Stimulated activated CD8-positive, alpha-beta memory T cell treated with anti-CD3 and anti-CD28 coated beads, Interleukin-4, amount 100 ng/mL, for 4 hours (primary cell): ENCODE measurements at regions not wholly inside any gene's neighbourhood (a gene's known extent, or its start where the extent isn't known, plus 50 kb on each side); places are given as distances from the start of the nearest gene placed in this dataset.

Source experiments
- DNase-seq, 2 donors: peaks; one replicate each; pipeline ENCODE4 v3.0.0-alpha.2; 2020; ENCODE audit warnings: low read depth in 2 of 2, low spot score in 1 of 2

DNA sequence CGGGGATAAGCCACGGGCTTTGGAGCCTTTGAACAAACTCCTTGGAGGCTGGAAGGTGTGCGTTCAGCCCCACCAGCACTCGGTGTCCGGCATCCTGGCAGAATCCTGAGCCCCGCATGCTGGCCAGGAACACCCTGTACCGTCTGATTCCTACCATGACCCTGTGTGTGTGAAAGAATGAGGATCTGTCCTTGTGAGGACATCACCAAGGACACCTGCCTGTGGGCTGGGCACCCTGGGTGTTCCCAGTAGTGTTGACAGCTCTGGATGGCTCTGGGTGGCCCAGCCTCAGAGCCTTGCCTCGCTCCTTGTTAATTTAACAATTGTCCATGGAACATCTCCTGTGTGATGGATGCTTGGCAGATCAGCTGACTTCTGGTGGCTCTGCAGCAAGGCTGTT lies 234.3 kb downstream of the QKI start:
- no peak for DNase-seq

DNA sequence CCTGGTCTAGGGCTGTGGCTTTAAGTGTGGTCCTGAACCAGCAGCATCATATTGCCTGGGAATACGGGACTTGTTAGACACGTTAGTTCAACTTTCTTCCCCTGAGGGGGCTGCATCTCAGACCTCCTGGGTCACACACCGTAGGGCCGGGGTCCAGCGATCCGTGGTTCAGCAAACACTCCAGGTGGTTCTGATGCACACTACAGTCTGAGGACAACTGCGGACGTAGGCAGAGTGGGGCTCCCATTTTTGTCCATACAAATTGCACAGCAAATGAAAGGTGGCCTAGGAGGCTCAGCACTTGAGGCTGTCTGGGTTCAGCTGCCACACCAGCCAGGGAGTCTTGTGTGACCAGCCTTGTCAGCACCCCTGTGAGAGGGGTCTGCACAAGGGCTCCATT lies 233.1 kb downstream of the QKI start:
- no peak for DNase-seq

- no peak for DNase-seq
These were observed 232.3 kb downstream of the QKI start for GRCh38 chr6:163646866-163647265.

- DNase-seq = no peak
These were observed 231.6 kb downstream of the QKI start for GRCh38 chr6:163646133-163646532.

- no peak for DNase-seq
These were observed 231.0 kb downstream of the QKI start for GRCh38 chr6:163645560-163645959.

DNA sequence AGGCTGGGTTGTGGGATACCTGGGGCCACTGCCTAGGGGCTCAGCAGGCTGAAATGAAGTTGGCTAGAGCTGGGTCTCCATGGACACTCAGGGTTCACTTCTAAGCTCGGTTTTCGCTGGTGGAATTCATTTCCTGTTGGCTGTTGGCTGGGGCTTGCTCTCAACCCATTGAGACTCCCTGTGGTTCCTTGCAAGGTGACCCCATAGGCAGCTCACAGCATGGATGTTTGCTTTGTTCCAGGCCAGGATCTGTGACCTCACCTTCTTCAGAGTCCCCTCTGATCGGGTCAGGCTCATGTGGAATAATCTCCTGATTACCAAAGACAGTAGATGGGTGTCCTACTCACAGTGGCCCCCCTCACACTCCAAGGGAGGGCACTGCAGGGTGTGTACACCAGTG lies 229.3 kb downstream of the QKI start:
- DNase-seq = no peak

DNA sequence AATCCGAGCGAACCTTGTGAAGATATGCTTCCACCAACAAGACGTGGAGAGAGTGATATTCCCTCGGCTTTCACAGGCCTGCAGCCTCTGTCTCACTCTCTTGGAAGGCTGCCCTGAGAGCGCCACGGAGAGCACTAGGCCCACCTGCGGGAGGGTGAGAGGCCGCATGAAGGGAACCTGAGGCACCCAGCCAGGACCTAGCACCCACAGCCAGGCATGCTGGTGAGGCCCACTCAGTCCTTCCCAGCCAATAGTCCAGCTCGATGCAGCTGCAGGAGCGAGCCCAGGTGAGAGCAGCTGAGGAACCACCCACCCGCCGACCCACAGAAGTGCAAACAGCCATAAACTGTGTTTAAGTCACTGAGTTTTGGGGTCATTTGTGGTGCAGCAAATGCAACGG lies 227.2 kb downstream of the QKI start:
- no peak for DNase-seq

DNA sequence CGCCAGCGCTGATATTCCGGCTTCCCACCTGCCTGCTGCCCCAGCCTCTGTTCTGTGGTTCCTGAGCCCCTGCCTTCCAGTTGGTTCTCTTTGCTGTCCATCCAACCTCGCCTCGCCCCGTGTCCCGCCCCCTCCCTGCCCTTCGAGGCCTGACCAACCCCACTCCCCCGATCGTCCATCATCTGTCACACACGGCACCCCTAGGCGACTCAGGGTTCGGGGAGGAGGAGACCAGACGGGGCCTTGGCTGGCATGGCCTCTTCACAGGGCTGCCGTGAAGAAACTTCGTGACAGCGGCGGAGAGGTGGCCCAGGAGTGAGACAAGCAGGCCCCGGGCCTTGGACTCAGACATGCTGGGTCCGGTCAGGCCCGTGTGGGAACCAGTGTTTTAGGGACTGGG lies 226.1 kb downstream of the QKI start:
- DNase-seq = no peak

DNA sequence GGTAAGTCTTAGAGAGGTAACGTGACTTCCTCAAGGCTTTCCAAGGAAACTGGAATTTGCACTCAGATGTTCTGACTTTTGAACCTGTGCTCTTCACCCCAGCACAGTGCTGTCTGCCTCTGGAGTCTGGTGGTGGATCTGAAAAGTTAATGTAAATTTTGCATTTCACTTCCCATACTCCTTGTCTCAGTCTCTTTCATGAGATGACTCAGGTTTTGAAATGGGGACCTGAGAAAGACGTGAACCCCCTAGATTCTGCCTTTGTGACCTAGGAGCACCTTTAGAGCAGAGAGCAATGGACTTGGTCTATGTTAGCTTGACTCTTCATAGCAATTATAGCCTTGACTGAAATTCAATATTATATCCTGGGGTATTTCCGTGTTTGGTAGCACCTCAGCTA lies 223.0 kb downstream of the QKI start:
- no peak for DNase-seq

DNA sequence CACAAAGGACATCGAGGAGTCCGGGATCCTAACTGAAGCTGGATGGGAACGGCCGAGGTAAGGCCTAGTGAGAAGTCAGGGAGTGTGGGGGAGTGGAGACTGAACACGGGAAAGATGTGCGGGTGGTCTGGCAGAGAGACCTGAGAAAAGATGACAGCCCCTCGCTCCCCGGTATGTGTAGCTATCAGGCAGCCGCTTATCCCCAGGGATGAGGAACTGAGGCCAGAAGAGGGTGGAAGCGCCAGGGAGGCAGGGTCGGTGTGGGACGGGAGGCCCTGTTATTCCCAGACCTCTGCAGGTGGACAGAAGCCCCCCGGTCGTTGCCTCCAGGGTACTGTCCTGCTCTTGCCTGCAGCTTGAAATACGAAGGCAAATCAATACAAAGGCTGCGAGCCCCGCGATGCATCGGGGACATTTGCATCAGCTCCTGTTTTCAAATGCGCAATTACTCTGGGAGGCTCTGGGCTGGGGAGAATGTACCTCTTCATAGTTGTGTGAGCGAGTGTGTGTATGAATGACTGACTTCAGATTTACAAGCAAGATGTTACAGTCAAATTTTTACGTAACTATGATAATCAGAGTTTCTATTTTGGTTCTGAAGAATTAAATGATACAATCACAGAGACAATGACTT lies 221.3 kb downstream of the QKI start:
- no peak for DNase-seq

GRCh38 chr6:163635315-163635714 lies 220.8 kb downstream of the QKI start:
- DNase-seq = no peak

DNA sequence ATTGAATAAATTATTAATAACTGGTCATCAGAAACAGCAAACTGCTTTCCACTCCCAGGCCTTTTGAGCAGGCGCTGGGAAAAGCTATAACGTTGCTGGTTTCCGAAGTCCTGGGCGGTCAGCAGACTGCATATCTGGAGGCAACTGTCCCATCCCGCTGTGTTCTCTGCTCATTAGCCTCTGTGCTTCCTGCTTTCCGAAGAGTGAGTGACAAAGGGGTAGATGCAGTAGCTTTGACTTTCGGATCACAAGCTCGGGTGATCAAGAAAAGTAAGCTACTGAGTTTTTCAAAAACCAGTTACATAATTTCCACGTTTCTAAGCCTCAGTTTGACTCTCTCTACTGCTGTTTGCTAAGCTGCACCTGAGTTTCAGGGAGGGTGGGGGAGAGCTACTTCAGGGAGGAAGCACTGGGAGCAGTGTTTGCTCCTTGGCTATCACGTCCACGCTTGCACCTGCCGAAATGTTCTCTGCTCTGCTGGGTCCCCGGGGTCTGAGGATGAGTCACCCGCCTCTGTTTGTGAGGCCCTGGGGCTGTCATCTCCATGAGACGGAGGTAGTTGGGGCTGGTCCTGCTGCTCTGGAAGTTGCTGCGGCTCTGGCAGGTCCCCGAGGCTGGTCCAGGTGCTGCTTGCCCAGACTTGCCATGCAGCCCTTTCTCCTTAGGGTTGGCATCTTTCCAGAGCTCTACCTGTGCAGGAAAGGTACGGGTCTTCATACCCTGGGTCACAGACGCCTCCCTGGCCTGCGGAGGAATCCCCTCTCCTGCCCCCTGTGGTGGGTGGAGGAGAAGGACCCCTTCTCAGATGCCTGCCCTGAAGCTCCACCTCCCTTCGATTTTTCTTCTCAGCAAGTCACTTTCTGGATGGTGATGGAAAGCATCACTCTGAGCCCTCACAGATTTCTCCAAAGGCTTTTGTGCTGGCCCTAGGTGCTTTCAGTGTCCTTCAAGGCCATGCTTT lies 220.0 kb downstream of the QKI start:
- DNase-seq = no peak

DNA sequence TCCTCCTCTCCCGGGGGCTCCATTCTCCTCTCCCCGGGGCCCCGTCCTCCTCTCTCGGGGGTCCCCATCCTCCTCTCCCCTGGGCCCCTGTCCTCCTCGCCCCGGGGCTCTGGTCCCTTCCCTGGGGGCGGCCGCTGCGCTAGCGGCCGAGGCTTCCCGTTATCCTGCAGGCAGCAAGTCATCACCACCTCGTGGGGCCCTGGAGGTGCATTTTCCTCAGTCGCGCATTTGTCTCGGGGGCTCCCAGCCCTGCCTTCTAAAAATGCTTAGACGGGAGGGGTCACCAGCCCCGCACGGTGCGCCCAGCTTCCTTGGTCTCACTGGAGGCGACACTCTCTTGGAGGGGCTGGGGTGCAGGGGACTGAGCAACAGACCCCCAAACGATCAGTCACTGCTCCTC lies 216.5 kb downstream of the QKI start:
- DNase-seq = no peak

DNA sequence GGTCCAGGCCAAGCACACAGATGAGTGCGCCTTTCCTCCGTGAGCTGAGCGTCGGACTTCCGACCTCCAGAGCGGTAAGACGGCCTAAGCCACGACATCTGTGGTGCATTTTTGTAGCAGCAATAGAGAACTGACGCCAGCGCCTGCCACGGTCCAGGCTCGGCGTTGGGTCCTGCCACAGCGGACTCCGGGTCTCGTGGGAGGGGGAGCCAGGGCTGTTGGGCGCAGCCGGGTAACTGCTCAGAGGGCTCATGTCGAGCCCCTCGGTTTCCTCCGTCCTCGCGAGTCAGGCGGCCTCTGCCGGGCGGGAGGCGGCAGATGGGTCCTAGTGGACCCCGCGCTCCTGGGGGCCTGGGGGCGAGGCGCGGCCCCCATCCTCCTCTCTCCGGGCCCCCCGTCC lies 216.1 kb downstream of the QKI start:
- DNase-seq = no peak

GRCh38 chr6:163630096-163630495 lies 215.6 kb downstream of the QKI start:
- DNase-seq = no peak
